PC-3 (cell line): ENCODE measurements at regions not wholly inside any gene's neighbourhood (a gene's known extent, or its start where the extent isn't known, plus 50 kb on each side); places are given as distances from the start of the nearest gene placed in this dataset.

Experiments
- CTCF ChIP-seq: fragments of 300-600 bp; sonication (generic); conservative IDR thresholded peaks from 2 replicates; pipeline ENCODE4 v1.5.1; 2017; ENCODE audit warnings: antibody characterized with exemption, low read depth, mild to moderate bottlenecking, low read length
- EZH2 ChIP-seq: fragments of 300-600 bp; sonication (generic); IDR thresholded peaks from one replicate; pipeline ENCODE4 v1.6.1; 2017; ENCODE audit warnings: antibody characterized with exemption, mild to moderate bottlenecking, low read length; ENCODE audit not compliant: unreplicated experiment
- EZH2phosphoT487 ChIP-seq: fragments of 300-600 bp; sonication (generic); IDR thresholded peaks from 2 replicates; pipeline ENCODE4 v1.6.1; 2018; ENCODE audit warnings: mild to moderate bottlenecking, antibody characterized with exemption, low read length, borderline replicate concordance

DNA sequence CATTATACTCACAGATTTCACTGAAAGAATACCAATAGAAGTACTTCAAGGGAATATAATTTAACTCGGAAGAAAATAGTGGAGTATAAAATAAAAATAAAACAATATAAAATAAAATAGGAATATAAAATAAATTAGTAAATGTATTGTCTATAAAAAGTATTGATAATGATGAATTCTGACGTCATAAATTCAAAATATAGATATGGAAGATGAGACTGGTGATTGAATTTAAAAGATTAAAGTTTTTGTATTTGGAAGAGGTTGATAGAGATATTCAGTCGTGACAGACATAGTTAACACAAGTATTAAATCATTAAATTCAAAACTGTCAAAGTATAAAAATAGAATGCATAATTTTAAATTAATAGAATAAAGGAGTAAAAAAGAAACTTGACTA lies 964.9 kb upstream of the C9orf72 start:
- TF ChIP-seq CTCF = no peak
- no peak for TF ChIP-seq EZH2phosphoT487
- no peak for TF ChIP-seq EZH2
